K562 (cell line): ENCODE measurements at regions not wholly inside any gene's neighbourhood (a gene's known extent, or its start where the extent isn't known, plus 50 kb on each side); places are given as distances from the start of the nearest gene placed in this dataset.

Experiments used
- ATAC-seq: fragments of 200-7000 bp; cut with Tn5 transposase; 3 replicates; pipeline ENCODE4 v1.9.1; 2020; ENCODE audit warnings: moderate library complexity
- BruUV-seq: library from RNA; stranded (reverse); fragments of 400-500 nt; replicated peaks from 2 replicates; lab custom pipeline; 2021; lab: Mats Ljungman, UMichigan
- CTCF ChIA-PET: fragments of 300-600 bp; formaldehyde crosslinking; extraction: SDS; loops from one replicate; lab custom pipeline; 2021; ENCODE audit warnings: low intra/inter-chr PET ratio; lab: Yijun Ruan, JAX
- POLR2A ChIA-PET: fragments of 300-600, 350-650 bp; sonication (Branson Sonifier 250); formaldehyde crosslinking; extraction: SDS; loops from one replicate; lab custom pipeline; 2021; ENCODE audit warnings: antibody characterized with exemption, inconsistent platforms; lab: Yijun Ruan, JAX
- DNase-seq, 4 experiments: peaks; one replicate each; pipeline versions ENCODE4 v3.0.0 to v3.0.0-alpha.2; 2011 to 2018; ENCODE audit warnings: low spot score in 3 of 4, mixed read lengths in 3 of 4; ENCODE audit errors: extremely low read depth in 1 of 4
- FAIRE-seq: peaks from 2 replicates; lab custom pipeline; 2011; peaks lifted over from hg19 to GRCh38; lab: Jason Lieb, UNC
- H2AFZ ChIP-seq: 2 replicates; pipeline ENCODE4 v1.6.0; 2011; ENCODE audit warnings: low read depth, low read length, control low read depth, inconsistent platforms
- H3K27ac ChIP-seq: fragments of 200-600 bp; 3 replicates; pipeline ENCODE4 v1.8.0; 2011; ENCODE audit warnings: low read depth, mild to moderate bottlenecking, control low read depth, inconsistent platforms, low read length, moderate library complexity, mixed read lengths; ENCODE audit errors: extremely low read depth
- H3K27me3 ChIP-seq, 2 experiments: fragments of 300-600 bp in 1 of 2; 2 replicates in 1 of 2; 3 replicates in 1 of 2; pipeline versions ENCODE4 v1.6.0 to v1.8.0; 2011; ENCODE audit warnings: inconsistent platforms in 2 of 2, low read length in 2 of 2, mild to moderate bottlenecking in 1 of 2, mixed read lengths in 1 of 2, moderate library complexity in 1 of 2; ENCODE audit not compliant: control insufficient read depth in 2 of 2, insufficient read depth in 2 of 2
- H3K36me3 ChIP-seq: fragments of 300-600 bp; 3 replicates; pipeline ENCODE4 v1.8.0; 2011; ENCODE audit warnings: mild to moderate bottlenecking, low read length, inconsistent platforms; ENCODE audit not compliant: control insufficient read depth, insufficient read depth
- H3K4me1 ChIP-seq, 2 experiments: fragments of 200-600 bp in 1 of 2; replicated peaks in 1 of 2; 2 replicates in 1 of 2; 3 replicates in 1 of 2; pipeline versions ENCODE4 v1.5.1 to v1.8.0; 2011; ENCODE audit warnings: inconsistent platforms in 2 of 2, low read length in 2 of 2, mild to moderate bottlenecking in 1 of 2, mixed read lengths in 1 of 2, moderate library complexity in 1 of 2; ENCODE audit not compliant: control insufficient read depth in 2 of 2, insufficient read depth in 2 of 2
- H3K4me2 ChIP-seq: 2 replicates; pipeline ENCODE4 v1.6.1; 2011; ENCODE audit warnings: low read length, control low read depth, inconsistent platforms, mixed read lengths; ENCODE audit not compliant: insufficient read depth
- H3K4me3 ChIP-seq: fragments of 200-600 bp; sonication (generic), shearing (Covaris generic); 2 replicates; pipeline ENCODE4 v1.5.1; 2016; ENCODE audit warnings: control low read depth, inconsistent platforms
- H3K79me2 ChIP-seq: fragments of 200-600 bp; 3 replicates; pipeline ENCODE4 v1.8.0; 2011; ENCODE audit warnings: low read length, inconsistent platforms; ENCODE audit not compliant: control insufficient read depth, insufficient read depth
- H3K9ac ChIP-seq, 2 experiments: 2 replicates each; pipeline versions ENCODE4 v1.6.0 to v1.6.1; 2011; ENCODE audit warnings: low read depth in 2 of 2, low read length in 2 of 2, control low read depth in 1 of 2, inconsistent platforms in 1 of 2, mild to moderate bottlenecking in 1 of 2, mixed read lengths in 1 of 2; ENCODE audit not compliant: insufficient read depth in 1 of 2
- H3K9me1 ChIP-seq: one replicate; pipeline ENCODE4 v1.6.0; 2011; ENCODE audit warnings: inconsistent platforms, mild to moderate bottlenecking, low read length, moderate library complexity; ENCODE audit not compliant: control insufficient read depth, insufficient read depth
- H3K9me3 ChIP-seq: replicated peaks from 2 replicates; pipeline ENCODE4 v1.5.1; 2011; ENCODE audit warnings: low read depth, low read length, inconsistent platforms; ENCODE audit not compliant: control insufficient read depth, insufficient read depth
- H4K20me1 ChIP-seq: replicated peaks from 2 replicates; pipeline ENCODE4 v1.6.1; 2011; ENCODE audit warnings: low read length, inconsistent platforms, mixed read lengths; ENCODE audit not compliant: control insufficient read depth, insufficient read depth
- STAG1 ChIP-seq: sonication (generic); formaldehyde crosslinking; IDR thresholded peaks from 2 replicates; pipeline ENCODE4 v1.5.0; 2020; ENCODE audit warnings: missing genetic modification reagents, borderline replicate concordance
- ZMIZ1 ChIP-seq, 2 experiments: fragments of 150-350 bp in 1 of 2; IDR thresholded peaks; 2 replicates each; pipeline ENCODE4 v1.6.1; 2012 to 2016; ENCODE audit warnings: low read depth in 2 of 2, low read length in 2 of 2, mild to moderate bottlenecking in 1 of 2, moderate library complexity in 1 of 2
- ZNF589 ChIP-seq: fragments of 200-800 bp; sonication (Bioruptor generic); IDR thresholded peaks from 2 replicates; pipeline ENCODE4 v1.6.1; 2016; ENCODE audit warnings: low read depth, missing genetic modification characterization, missing compliant biosample characterization
- in situ Hi-C: fragments of 300-500 bp; cut with MboI; formaldehyde crosslinking; loops from 4 replicates; pipeline ENCODE4 v1.15.0; 2018; ENCODE audit warnings: inconsistent platforms, mixed read lengths
- intact Hi-C: fragments of 100-400 bp; cut with micrococcal nuclease; formaldehyde crosslinking; loops from 2 replicates; pipeline ENCODE4 v1.14.2; 2022

GRCh38 chrX:74107666-74108065 lies 196.3 kb upstream of the ZCCHC13 start:
- TF ChIP-seq ZMIZ1 (IDR thresholded peaks at IDR 0.05; ENCODE audit: low read depth in 2 of 2, low read length in 2 of 2) (no peak), STAG1 (CRISPR knock-in tag) (no peak), ZNF589 (CRISPR knock-in tag) (no peak)
- CTCF ChIA-PET = no interaction called here
- H3K9me3 ChIP-seq = no peaks in the 10 kb centered on the region
- H3K27ac ChIP-seq = no peak overlapping the region
- H3K4me2 ChIP-seq = no peak overlapping the region
- no peaks in the 10 kb centered on the region for H4K20me1 ChIP-seq
- H3K36me3 ChIP-seq = no peaks in the 10 kb centered on the region
- H3K79me2 ChIP-seq = no peaks in the 10 kb centered on the region
- H3K4me3 ChIP-seq = no peak overlapping the region
- H3K27me3 ChIP-seq = no peaks in the 10 kb centered on the region
- FAIRE-seq (no peak), ATAC-seq (no peak), DNase-seq (no peak)
- POLR2A ChIA-PET = no interaction called here
- in situ Hi-C loops (no loop called here), intact Hi-C loops (no loop called here)
- H3K4me1 ChIP-seq = no peaks in the 10 kb centered on the region
- no TSS peak for BruUV-seq
- H2AFZ ChIP-seq = no peak overlapping the region
- no peak overlapping the region for H3K9ac ChIP-seq
- H3K9me1 ChIP-seq = no peaks in the 10 kb centered on the region
